ENCODE measurements at regions not wholly inside any gene's neighbourhood (a gene's known extent, or its start where the extent isn't known, plus 50 kb on each side); places are given as distances from the start of the nearest gene placed in this dataset.

DNA sequence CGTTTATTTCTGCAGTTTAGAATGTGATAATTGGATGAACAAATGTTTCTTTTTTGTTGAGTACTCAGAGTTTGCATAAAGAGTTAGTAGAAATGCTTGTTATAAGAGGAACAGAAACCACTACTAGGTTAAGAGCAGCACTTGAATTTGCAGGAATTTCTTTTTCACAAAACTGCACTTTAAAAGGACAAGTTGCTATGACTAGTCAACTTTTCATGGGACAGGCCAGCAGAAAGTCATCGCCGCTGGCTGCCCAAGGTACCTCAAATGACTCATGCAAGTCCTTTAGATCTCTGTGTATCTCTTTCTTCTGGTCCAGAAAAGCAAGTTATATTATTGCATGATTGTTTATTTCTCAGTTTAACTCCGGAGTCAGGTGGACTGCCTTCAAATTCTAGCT lies 97.3 kb upstream of the HMHB1 start (continued):
- TF ChIP-seq, protein P1, sequence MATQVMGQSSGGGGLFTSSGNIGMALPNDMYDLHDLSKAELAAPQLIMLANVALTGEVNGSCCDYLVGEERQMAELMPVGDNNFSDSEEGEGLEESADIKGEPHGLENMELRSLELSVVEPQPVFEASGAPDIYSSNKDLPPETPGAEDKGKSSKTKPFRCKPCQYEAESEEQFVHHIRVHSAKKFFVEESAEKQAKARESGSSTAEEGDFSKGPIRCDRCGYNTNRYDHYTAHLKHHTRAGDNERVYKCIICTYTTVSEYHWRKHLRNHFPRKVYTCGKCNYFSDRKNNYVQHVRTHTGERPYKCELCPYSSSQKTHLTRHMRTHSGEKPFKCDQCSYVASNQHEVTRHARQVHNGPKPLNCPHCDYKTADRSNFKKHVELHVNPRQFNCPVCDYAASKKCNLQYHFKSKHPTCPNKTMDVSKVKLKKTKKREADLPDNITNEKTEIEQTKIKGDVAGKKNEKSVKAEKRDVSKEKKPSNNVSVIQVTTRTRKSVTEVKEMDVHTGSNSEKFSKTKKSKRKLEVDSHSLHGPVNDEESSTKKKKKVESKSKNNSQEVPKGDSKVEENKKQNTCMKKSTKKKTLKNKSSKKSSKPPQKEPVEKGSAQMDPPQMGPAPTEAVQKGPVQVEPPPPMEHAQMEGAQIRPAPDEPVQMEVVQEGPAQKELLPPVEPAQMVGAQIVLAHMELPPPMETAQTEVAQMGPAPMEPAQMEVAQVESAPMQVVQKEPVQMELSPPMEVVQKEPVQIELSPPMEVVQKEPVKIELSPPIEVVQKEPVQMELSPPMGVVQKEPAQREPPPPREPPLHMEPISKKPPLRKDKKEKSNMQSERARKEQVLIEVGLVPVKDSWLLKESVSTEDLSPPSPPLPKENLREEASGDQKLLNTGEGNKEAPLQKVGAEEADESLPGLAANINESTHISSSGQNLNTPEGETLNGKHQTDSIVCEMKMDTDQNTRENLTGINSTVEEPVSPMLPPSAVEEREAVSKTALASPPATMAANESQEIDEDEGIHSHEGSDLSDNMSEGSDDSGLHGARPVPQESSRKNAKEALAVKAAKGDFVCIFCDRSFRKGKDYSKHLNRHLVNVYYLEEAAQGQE (IDR thresholded peaks at IDR 0.05; ENCODE audit: borderline replicate concordance in 1 of 2, low read depth in 1 of 2, low read length in 2 of 2), result no peak

DNA sequence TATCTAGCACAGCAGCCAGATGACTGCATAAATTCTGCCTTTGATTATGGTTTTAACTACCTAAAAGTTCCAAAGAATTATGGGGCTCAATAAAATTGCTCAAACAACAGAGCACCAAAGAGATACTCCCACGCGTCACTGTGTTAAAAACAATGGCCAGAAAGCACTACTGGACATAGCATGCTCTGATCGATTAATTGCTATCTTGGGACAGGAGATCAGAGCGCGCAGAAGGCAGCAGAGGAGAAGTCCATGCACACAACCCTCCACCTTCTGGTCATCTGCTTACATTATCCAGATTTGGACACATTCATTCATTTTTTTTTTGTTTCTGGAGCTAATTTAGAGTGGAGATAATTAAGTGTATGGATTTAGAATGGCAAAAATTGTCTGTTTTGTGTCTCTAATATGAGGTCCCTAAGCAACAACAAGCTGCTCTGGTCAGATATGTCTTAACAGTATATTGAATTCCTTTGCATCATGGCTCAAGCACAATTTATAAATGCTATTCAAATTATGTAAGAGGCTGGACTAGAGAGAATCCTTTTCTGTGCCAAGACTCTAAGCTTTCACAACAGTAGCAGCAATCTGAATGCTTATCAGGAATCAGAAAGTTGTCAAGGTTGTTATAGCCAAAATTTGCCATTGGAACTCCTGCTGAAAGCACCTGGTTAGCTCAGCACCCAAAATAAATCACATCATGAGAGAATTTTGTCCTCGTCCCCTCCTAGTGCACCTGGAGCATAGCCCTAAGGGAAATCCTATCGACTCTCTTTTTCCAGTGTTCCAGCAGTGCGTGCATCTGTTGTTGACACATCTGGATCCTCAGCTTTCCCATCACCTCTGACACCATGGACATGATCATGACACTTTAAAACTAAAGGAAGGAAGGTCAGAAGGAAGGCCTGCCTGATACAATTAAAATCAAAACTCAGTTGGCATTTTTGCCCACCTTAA lies 98.6 kb upstream of the HMHB1 start:
- Histone ChIP-seq H2AFZ (ENCODE audit: low read length) (no peak overlapping the region), H3K27ac (ENCODE audit: extremely low read length, insufficient read depth, low read length) (no peak overlapping the region), H4K20me1 (ENCODE audit: insufficient read depth, low read length) (no peaks in the 10 kb centered on the region), H3K9ac (ENCODE audit: insufficient read depth, low read depth, low read length) (no peak overlapping the region), H3K4me2 (ENCODE audit: low read depth, low read length) (no peak overlapping the region), H3K27me3 (ENCODE audit: control insufficient read depth in 1 of 2, insufficient read depth in 2 of 2, low read length in 2 of 2) (peaks cover 0 to 7% of the 10 kb centered on the region in 2 experiments; a peak in 2 of 5 replicates), H3K36me3 (replicated peaks in 1 of 2; ENCODE audit: control insufficient read depth in 1 of 2, insufficient read depth in 2 of 2, low read length in 2 of 2) (no peaks in the 10 kb centered on the region), H3K4me1 (ENCODE audit: insufficient read depth, low read length) (no peaks in the 10 kb centered on the region), H3K9me3 (ENCODE audit: low read length) (no peaks in the 10 kb centered on the region), H3K4me3 (replicated peaks in 1 of 3; ENCODE audit: insufficient read depth in 1 of 3, low read depth in 2 of 3, low read length in 3 of 3) (no peak overlapping the region), H3K79me2 (ENCODE audit: insufficient read depth, low read length) (no peaks in the 10 kb centered on the region)
- 67% methylated on average over 8 of the region's 8 CpGs for WGBS (ENCODE audit: low lambda C conversion rate)
- FAIRE-seq (no peak), ATAC-seq (no peak), DNase-seq (ENCODE audit: low spot score) (no peak)
- BruUV-seq (replicated peaks), result no TSS peak
- in situ Hi-C loops (cut with HindIII; ENCODE audit: extremely low pct_ligation_motif_present, low pct_unique_long_range_greater_than_20kb) (no loop called here), intact Hi-C loops (cut with micrococcal nuclease; ENCODE audit: unreplicated experiment) (no loop called here)
- POLR2A ChIA-PET, result no interaction called here
- CTCF ChIA-PET (ENCODE audit: low intra/inter-chr PET ratio, low total read pairs), result no interaction called here
- no peak for TF ChIP-seq ZNF772 (CRISPR knock-in tag; IDR thresholded peaks at IDR 0.05)
- TF ChIP-seq ZSCAN31 (CRISPR knock-in tag; IDR thresholded peaks at IDR 0.05; ENCODE audit: low read depth), result no peak
- no peak for TF ChIP-seq RORA (CRISPR knock-in tag; IDR thresholded peaks at IDR 0.05)
- TF ChIP-seq, protein P2, sequence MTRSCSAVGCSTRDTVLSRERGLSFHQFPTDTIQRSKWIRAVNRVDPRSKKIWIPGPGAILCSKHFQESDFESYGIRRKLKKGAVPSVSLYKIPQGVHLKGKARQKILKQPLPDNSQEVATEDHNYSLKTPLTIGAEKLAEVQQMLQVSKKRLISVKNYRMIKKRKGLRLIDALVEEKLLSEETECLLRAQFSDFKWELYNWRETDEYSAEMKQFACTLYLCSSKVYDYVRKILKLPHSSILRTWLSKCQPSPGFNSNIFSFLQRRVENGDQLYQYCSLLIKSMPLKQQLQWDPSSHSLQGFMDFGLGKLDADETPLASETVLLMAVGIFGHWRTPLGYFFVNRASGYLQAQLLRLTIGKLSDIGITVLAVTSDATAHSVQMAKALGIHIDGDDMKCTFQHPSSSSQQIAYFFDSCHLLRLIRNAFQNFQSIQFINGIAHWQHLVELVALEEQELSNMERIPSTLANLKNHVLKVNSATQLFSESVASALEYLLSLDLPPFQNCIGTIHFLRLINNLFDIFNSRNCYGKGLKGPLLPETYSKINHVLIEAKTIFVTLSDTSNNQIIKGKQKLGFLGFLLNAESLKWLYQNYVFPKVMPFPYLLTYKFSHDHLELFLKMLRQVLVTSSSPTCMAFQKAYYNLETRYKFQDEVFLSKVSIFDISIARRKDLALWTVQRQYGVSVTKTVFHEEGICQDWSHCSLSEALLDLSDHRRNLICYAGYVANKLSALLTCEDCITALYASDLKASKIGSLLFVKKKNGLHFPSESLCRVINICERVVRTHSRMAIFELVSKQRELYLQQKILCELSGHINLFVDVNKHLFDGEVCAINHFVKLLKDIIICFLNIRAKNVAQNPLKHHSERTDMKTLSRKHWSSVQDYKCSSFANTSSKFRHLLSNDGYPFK (CRISPR knock-in tag; IDR thresholded peaks at IDR 0.05; ENCODE audit: borderline replicate concordance), result no peak
- TF ChIP-seq, protein P3, sequence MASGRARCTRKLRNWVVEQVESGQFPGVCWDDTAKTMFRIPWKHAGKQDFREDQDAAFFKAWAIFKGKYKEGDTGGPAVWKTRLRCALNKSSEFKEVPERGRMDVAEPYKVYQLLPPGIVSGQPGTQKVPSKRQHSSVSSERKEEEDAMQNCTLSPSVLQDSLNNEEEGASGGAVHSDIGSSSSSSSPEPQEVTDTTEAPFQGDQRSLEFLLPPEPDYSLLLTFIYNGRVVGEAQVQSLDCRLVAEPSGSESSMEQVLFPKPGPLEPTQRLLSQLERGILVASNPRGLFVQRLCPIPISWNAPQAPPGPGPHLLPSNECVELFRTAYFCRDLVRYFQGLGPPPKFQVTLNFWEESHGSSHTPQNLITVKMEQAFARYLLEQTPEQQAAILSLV (CRISPR knock-in tag; IDR thresholded peaks at IDR 0.05; ENCODE audit: borderline replicate concordance), result no peak
- no peak for TF ChIP-seq SATB2 (CRISPR knock-in tag; IDR thresholded peaks at IDR 0.05)
- TF ChIP-seq ZNF556 (CRISPR knock-in tag; IDR thresholded peaks at IDR 0.05; ENCODE audit: borderline replicate concordance), result no peak
- no peak for TF ChIP-seq FOXA1 (IDR thresholded peaks at IDR 0.05)
- no peak for TF ChIP-seq FOXA1 (CRISPR knock-in tag; IDR thresholded peaks at IDR 0.05)
- TF ChIP-seq SMC3 (IDR thresholded peaks at IDR 0.05; ENCODE audit: low read length), result no peak
- TF ChIP-seq GFI1 (CRISPR knock-in tag; IDR thresholded peaks at IDR 0.05; ENCODE audit: borderline replicate concordance), result no peak
- no peak for TF ChIP-seq SOX5 (CRISPR knock-in tag; IDR thresholded peaks at IDR 0.05; ENCODE audit: borderline replicate concordance)
- TF ChIP-seq ZNF883 (CRISPR knock-in tag; IDR thresholded peaks at IDR 0.05; ENCODE audit: not compliant biosample characterization), result no peak

Data from HepG2 (cell line).